ENCODE measurements at regions not wholly inside any gene's neighbourhood (a gene's known extent, or its start where the extent isn't known, plus 50 kb on each side); places are given as distances from the start of the nearest gene placed in this dataset.

DNA sequence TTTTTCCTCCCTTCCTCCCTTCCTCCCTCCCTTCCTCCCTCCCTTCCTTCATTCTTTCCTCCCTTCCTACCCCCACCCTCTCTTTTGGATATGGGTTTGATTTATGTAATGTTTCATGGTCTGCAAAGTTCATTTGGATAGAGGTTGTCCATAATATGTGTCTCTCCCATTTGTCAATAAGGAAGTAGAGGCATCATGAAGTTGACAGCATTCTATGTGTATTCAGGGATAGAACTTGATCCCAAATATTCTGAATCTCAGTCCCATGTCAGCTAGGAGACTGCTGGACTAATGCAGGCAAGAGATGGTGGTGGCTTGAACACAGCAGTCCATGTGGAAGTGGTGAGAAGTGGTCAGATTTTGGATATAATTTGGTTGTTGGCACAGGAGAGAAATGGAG is 90.7 kb upstream of the SLC6A6 start:
- DNase-seq (ENCODE audit: low read depth), result no peak

GRCh38 chr3:14312375-14312774 is 90.0 kb upstream of the SLC6A6 start:
- DNase-seq (ENCODE audit: low read depth), result no peak

- DNase-seq (ENCODE audit: low read depth), result no peak
Measured at GRCh38 chr3:14317057-14317553, 85.3 kb upstream of the SLC6A6 start.

DNA sequence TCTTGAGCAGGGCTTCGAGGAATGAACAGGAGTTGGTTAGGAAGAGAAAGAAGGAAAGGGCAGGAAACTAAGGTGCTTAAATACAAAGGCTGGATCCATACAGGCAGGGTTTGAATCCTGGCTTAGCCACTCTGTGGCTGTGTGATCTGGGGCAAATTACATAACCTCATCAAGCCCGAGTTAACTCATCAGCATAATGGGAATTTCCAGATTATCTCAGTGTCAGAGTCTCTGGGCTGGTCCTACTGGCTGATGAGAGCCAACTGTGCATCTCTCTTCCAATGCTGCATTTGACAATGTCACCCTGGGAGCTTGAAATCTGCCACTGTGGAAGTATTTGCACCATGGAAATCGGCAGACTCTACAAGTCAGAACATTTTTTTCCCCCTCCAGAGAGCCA is 83.8 kb upstream of the SLC6A6 start:
- no peak for DNase-seq (ENCODE audit: low read depth)

DNA sequence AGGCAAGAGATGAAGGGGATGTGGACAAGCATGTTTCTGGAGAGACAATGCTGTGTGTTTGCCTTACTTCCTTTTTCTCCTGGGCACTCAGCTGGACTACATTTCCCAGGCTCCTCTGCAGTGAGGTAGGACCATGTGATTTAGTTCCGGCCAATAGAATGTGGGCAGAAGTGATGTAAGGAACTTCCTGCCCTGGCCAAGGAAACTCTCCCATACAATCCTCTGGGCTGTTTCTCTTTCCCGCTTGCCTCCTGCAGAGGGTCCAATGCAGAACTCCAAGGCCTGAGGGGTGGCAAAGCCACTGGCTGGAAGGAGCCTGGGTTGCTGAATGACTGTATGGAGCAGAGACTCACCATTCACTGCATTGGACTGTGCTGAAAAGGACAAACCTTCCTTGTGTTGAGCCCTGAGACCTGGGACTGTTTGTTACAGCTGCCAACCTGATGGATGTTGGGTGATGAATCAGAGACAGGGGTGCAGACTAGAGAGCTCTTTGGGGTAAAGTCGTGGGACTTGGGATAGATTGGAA is 82.7 kb upstream of the SLC6A6 start:
- no peak for DNase-seq (ENCODE audit: low read depth)

DNA sequence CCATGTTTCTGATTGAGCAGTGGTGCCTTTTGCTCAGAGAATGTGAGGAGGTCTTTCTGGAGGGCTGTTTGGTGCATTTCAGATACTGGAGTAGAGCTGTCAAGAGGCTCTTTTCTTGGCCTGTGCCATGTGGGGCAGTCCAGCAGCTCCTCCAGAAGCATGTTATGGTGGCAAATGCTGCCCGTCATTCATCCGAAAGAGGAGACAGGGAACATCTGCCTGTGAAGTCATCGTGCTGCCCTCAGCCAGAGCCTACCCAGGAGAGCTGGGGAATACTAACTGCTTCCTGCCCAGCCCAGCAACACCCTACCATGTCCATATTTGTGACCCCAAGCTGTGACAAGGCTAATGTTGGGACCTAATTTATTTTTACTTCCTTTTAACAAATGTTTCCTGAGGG is 82.2 kb upstream of the SLC6A6 start:
- no peak for DNase-seq (ENCODE audit: low read depth)

- no peak for DNase-seq (ENCODE audit: low read depth)
Measured at GRCh38 chr3:14322001-14322400, 80.4 kb upstream of the SLC6A6 start.

- DNase-seq (ENCODE audit: low read depth), result no peak
Measured at GRCh38 chr3:14322667-14323295, 79.6 kb upstream of the SLC6A6 start.

GRCh38 chr3:14323401-14324223 is 78.8 kb upstream of the SLC6A6 start:
- DNase-seq (ENCODE audit: low read depth), result no peak

- no peak for DNase-seq (ENCODE audit: low read depth)
Measured at GRCh38 chr3:14324224-14324944, 78.0 kb upstream of the SLC6A6 start.

- no peak for DNase-seq (ENCODE audit: low read depth)
Measured at GRCh38 chr3:14328422-14328821, 74.0 kb upstream of the SLC6A6 start.

- DNase-seq (ENCODE audit: low read depth), result no peak
Measured at GRCh38 chr3:14329116-14329830, 73.1 kb upstream of the SLC6A6 start.

DNA sequence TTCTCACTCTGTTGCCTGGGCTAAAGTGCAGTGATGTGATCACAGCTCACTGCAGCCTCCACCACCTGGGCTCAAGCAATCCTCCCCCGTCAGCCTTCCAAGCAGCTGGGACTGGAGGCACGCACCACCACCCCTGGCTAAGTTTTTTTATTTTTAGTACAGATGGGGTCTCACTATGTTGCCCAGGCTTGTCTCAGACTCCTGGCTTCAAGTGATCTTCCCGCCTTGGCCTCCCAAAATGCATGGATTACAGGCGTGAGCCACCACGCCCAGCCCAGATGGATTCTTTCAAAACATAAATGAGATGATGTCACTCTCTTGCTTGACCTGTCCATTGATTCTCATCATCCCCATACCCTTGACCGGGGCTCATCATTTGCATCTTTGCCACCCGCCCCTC is 72.6 kb upstream of the SLC6A6 start:
- DNase-seq (ENCODE audit: low read depth), result no peak

GRCh38 chr3:14330508-14330907 is 71.9 kb upstream of the SLC6A6 start:
- no peak for DNase-seq (ENCODE audit: low read depth)

GRCh38 chr3:14331251-14331650 is 71.2 kb upstream of the SLC6A6 start:
- no peak for DNase-seq (ENCODE audit: low read depth)

DNA sequence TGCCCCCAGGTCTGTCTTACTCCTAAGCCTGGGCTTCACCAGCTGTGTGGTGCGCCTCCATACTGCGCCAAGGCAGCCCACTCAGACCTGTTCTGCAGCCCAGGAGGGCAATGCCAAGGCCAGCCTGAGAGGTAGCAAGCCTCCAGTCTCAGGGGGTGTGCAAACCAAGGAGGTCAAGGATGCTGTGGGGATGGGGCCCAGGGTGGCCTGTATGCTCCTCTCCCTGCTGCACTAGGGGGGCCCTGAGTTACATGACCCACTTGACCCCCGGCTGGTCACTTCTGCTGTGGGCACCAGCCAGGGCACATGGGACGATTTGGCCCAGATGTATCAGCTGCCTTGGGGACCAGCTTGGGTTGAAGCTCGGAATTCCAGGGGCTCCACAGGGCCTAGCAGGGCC is 70.0 kb upstream of the SLC6A6 start:
- no peak for DNase-seq (ENCODE audit: low read depth)

- no peak for DNase-seq (ENCODE audit: low read depth)
Measured at GRCh38 chr3:14333215-14333614, 69.2 kb upstream of the SLC6A6 start.

GRCh38 chr3:14333621-14334020 is 68.8 kb upstream of the SLC6A6 start:
- DNase-seq (ENCODE audit: low read depth), result no peak

DNA sequence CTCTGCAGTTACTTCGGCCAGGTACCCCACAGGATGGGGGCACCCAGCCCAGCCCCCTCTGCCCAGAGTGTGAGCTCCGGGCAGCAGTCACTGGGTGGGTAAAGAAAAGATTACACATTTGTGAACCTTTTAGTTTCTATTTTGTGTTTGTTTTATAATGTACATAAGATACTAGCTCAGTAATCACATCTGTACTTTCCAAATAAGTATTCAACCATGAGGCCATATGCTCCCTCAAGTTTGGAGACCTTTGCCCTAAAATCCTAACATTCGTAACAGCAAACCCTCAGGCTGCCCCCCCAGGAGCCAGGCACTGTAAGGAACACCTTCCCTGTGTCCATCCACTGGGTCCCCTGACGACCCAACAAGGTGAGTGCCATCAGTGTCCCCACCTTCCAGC is 68.3 kb upstream of the SLC6A6 start:
- no peak for DNase-seq (ENCODE audit: low read depth)

DNA sequence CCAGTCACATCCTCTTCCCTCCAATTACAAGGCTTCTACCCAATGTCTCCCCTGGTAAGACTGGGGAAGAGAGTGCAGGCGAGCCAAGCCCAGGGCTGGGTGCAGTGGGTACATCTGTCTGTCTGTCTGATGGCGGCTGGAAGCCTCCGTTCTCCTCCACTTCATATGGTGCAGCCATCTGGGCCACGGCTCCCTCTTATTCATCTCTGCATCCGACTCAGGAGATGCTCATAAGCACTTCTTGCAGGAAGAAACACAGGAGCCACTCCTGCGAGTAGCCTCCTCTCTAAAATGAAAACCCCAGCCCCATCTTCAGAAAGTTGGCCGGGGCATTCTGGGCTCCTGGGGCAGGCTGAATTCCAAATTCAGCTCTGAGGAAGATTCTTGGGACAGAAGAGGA is 67.5 kb upstream of the SLC6A6 start:
- no peak for DNase-seq (ENCODE audit: low read depth)

- no peak for DNase-seq (ENCODE audit: low read depth)
Measured at GRCh38 chr3:14335774-14336748, 66.3 kb upstream of the SLC6A6 start.

Data from GM04503 (cell line).